Stimulated activated memory B cell treated with anti-CD40 and anti-IgM and Interleukin-4, amounts not matched to agents 10 μg/mL and 1 μg/mL and 100 μg/mL, for 72 hours (primary cell): ENCODE measurements at regions not wholly inside any gene's neighbourhood (a gene's known extent, or its start where the extent isn't known, plus 50 kb on each side); places are given as distances from the start of the nearest gene placed in this dataset.

Source experiments
- ATAC-seq: fragments of 150-1000 bp; cut with Tn5 transposase; 2 replicates; pipeline ENCODE4 v1.10.0; 2021
- H3K27ac Mint-ChIP-seq: one replicate; pipeline ENCODE4 v1.8.0; 2022; ENCODE audit warnings: mild to moderate bottlenecking, mixed read lengths
- H3K27me3 Mint-ChIP-seq: one replicate; pipeline ENCODE4 v1.8.0; 2022; ENCODE audit warnings: mixed read lengths
- H3K36me3 Mint-ChIP-seq: one replicate; pipeline ENCODE4 v1.8.0; 2022; ENCODE audit warnings: mixed read lengths
- H3K4me1 Mint-ChIP-seq: one replicate; pipeline ENCODE4 v1.8.0; 2022; ENCODE audit warnings: mixed read lengths
- H3K4me3 Mint-ChIP-seq: one replicate; pipeline ENCODE4 v1.8.0; 2022; ENCODE audit warnings: mild to moderate bottlenecking, moderate library complexity, mixed read lengths
- H3K9me3 Mint-ChIP-seq: one replicate; pipeline ENCODE4 v1.8.0; 2022; ENCODE audit warnings: mixed read lengths

DNA sequence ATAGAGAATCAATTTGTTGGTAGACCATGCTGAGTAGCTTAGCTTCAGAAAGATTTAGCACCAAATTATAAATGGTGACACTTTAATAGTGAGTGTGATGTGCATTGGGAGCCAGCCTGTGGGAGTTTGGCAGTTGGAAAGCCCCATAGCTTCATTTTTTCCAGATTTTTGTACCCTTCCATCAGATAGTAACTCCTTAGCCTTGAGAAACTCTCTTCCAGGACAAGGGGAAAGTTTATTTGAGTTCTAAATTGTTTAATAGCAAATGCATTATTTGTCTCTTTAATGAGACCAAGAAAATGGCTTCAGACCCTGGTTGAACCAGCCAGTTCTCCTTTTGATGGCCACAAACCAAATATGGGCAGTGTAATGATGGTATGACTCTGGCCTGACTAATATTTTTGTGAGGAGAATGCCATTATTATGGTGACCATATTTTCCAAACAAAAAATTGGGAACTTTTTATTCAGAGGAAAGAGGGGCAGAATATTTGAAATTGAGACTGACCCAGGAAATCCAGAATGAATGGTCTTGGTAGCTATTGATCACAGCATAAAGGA, 49.8 kb downstream of the PLCE1 start:
- Mint-ChIP-seq H3K27me3 (no peaks in the 10 kb centered on the region), H3K9me3 (no peaks in the 10 kb centered on the region), H3K27ac (no peak overlapping the region), H3K36me3 (no peaks in the 10 kb centered on the region), H3K4me3 (no peak overlapping the region), H3K4me1 (no peaks in the 10 kb centered on the region)
- ATAC-seq, result no peak

DNA sequence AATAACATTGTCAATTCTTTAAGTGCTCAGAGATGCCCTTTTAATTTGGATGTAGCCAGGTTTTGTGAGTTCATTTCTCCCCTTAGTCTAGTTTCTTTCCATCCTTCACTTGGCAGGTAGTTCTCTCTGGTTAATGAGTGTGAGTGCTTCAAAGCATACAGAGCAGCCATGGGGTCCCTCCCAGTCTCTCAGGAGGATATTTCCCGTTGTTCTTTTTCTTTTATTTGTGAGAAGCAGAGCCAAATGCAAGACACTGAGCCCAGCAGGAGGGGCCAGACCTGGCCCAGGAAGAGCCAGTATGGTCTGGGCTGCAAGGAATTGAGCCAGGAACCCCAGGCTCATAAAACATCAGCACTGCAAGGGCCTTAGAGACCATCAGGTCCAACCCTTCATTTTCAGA, 52.4 kb downstream of the PLCE1 start:
- Mint-ChIP-seq H3K36me3 (no peaks in the 10 kb centered on the region), H3K9me3 (peaks cover 3% of the 10 kb centered on the region), H3K27me3 (peaks cover 12% of the 10 kb centered on the region), H3K4me1 (no peaks in the 10 kb centered on the region), H3K4me3 (no peak overlapping the region), H3K27ac (no peak overlapping the region)
- ATAC-seq, result no peak

DNA sequence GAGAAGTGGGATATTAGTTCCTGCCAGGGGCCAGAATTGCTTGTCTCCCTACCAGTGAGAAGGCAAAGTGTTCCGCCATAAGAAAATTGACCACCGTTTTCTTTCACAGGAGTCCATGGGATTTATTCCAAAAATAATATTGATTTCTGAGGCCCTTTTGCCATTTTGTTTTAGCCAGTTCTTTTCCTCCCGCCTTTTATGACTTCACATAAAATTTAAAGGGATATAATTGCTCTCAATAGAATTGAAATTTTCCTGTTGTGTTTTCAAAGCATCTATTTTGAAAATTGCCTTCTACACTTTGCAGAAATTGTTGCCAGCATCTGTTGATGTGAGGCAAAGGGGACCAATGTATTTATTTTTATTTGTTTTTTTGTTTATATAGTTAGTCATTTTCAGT, 53.6 kb downstream of the PLCE1 start:
- Mint-ChIP-seq H3K27me3 (peaks cover 12% of the 10 kb centered on the region), H3K9me3 (peaks cover 3% of the 10 kb centered on the region), H3K4me1 (no peaks in the 10 kb centered on the region), H3K27ac (no peak overlapping the region), H3K4me3 (no peak overlapping the region), H3K36me3 (no peaks in the 10 kb centered on the region)
- no peak for ATAC-seq

DNA sequence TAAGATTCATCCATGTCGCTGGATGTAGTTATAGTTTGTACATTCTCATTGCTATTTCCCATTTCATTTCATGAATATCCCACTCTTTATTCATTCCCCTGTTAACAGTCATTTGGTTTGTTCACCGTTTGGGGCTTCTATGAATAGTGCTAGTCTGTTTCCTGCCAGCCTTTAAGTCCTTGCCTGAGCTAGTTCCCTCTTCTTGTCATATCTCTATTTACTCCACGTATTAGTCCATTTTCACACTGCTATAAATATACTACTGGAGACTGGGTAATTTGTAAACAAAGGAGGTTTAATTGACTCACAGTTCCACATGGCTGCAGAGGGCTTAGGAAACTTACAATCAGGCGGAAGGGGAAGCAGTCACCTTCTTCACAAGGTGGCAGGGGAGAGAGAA, 56.2 kb downstream of the PLCE1 start:
- Mint-ChIP-seq H3K27me3 (peaks cover 12% of the 10 kb centered on the region), H3K9me3 (peaks cover 3% of the 10 kb centered on the region)
- ATAC-seq, result no peak

DNA sequence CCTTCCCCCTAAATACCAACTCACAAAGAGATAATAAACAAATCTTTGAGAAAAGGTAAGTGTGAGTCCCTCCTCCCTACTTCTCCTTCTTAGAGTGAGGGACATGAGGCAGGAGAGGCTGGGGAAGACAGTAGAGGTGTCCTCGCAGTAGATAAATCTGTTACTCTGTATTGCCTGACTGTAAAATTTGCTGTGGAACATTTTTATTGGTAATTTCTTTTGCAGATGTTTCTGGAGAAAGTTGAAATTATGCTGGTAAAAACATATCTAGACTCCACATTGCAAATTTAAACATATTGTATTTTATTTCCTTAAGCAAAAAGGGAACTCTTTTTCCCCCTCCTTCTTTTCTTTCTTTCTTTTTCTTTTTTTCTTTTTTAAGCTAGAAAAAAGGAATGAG, 58.5 kb downstream of the PLCE1 start:
- ATAC-seq, result no peak
- Mint-ChIP-seq H3K36me3 (no peaks in the 10 kb centered on the region), H3K4me1 (no peaks in the 10 kb centered on the region), H3K4me3 (no peak overlapping the region), H3K27me3 (peaks cover 12% of the 10 kb centered on the region), H3K27ac (no peak overlapping the region), H3K9me3 (peaks cover 3% of the 10 kb centered on the region)

More for the DNA sequence above, 56.2 kb downstream of the PLCE1 start:
- no peaks in the 10 kb centered on the region for H3K4me1 Mint-ChIP-seq
- H3K4me3 Mint-ChIP-seq, result no peak overlapping the region
- H3K27ac Mint-ChIP-seq, result no peak overlapping the region
- H3K36me3 Mint-ChIP-seq, result no peaks in the 10 kb centered on the region

DNA sequence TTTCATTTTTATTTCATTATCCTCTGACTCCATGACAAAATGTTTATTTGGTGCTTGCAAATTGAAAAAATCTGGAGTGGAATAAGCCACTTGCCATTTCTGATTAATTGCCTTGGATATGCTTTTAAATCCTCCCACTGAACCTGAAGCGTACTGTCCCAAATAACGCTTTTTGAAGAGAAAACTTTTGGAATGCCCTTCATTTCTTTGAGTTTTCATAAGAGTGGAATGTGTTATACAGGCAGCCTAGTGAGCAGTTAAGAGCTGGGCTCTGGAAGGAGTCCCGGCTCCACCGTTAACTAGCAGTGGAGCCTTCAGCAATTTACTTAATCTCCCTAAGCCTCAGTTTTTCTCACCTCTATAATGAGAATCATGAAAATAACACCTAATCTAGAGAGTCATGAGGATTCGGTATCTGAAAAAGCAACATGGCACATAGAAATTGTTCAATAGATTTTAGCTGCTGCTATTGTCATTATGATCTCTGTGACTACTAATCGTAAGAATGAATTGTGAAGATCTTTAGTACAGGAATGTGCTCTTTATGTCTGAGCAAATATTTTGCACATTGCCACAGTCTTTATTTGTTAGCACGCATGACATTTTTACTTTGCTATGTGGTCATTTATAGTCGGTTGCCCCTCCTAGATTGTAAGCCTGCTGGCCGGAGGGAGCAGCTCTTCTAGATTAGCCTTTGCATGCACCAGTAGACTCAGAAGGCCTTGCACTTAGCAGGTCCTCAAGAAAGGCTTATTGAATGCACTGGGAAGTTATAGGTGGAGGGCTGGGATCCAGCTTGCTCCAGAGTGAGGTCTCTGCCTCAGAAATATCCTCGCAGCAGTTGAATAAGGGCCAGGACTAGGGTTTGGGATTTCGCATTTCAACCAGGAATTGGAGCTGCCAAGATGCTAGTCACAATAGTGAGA, 59.4 kb downstream of the PLCE1 start:
- Mint-ChIP-seq H3K4me3 (no peak overlapping the region), H3K27ac (no peak overlapping the region), H3K4me1 (no peaks in the 10 kb centered on the region), H3K27me3 (peaks cover 12% of the 10 kb centered on the region), H3K9me3 (peaks cover 3% of the 10 kb centered on the region), H3K36me3 (no peaks in the 10 kb centered on the region)
- no peak for ATAC-seq

DNA sequence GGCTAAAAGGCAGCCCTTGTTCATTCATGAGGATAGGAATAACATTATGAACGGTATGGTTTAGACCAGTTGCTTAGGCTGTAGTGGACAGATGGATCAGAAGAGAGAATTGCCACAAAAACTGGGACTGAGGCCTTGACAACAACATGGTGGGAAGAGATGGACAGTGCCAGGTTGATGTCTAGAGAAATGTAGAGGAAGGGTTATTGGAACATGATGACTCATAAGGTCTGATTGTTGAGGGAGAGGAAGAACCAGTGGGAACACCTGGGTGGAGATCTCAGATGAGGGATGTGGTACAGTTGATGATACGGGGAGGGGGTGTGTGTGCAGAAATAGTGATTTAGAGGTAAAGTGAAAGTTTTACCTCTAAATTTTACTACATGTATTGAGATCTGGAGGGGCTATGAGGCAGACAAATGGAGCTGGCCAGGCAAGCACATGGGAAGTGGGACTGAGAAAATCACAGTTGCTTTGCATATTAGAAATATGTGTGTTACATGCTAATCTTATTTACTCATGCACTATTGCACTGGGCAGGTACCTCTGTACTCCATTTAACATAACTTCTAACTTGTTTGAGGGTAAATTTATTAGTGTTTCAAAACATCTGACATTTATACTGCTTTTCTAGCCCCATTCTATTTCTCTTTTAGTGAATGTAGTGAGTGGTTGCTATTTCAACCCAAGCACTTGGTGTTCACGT, 65.6 kb downstream of the PLCE1 start:
- no peak for ATAC-seq
- Mint-ChIP-seq H3K36me3 (no peaks in the 10 kb centered on the region), H3K4me1 (no peaks in the 10 kb centered on the region), H3K4me3 (no peak overlapping the region), H3K9me3 (no peaks in the 10 kb centered on the region), H3K27me3 (no peaks in the 10 kb centered on the region), H3K27ac (no peak overlapping the region)

DNA sequence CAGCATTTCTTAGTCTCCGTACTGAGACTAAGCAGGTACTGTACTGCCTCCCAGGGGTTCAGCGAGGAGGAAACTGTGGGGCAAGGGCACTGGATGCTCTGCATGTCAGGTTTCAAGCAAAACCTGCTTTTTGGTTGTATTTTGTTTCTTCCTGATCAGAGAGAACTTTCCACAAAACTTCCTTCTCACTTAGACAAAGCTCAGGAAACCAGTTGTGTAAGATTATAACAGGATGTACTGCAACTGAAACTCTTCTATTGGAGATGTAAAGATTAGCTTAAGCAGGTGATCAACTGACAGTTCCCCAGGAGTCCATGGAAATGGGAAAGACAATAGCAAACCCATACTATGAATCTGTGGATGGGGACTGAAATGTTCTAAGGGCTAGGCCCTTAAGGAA, 67.3 kb downstream of the PLCE1 start:
- Mint-ChIP-seq H3K9me3 (no peaks in the 10 kb centered on the region), H3K27ac (no peak overlapping the region), H3K27me3 (no peaks in the 10 kb centered on the region), H3K36me3 (no peaks in the 10 kb centered on the region), H3K4me1 (no peaks in the 10 kb centered on the region), H3K4me3 (no peak overlapping the region)
- no peak for ATAC-seq

DNA sequence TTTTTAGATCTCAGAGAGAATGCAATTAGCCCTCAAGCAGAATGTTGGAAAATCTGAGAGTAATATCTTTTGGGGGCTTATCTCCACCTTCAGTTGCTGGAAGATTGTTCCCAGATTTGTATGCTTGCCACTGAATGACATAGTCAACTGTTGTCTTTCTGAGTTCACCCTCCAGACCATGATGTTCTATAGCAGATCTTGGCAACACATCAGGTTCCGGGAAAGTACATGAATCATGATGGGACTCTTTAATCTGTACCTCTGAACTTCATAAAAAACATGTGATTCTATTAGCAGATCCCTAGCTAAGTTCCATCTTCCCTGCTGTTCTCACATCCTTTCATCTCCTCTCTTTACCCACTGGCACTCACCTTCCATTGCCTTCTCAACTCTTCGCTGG, 68.9 kb downstream of the PLCE1 start:
- H3K36me3 Mint-ChIP-seq, result no peaks in the 10 kb centered on the region

DNA sequence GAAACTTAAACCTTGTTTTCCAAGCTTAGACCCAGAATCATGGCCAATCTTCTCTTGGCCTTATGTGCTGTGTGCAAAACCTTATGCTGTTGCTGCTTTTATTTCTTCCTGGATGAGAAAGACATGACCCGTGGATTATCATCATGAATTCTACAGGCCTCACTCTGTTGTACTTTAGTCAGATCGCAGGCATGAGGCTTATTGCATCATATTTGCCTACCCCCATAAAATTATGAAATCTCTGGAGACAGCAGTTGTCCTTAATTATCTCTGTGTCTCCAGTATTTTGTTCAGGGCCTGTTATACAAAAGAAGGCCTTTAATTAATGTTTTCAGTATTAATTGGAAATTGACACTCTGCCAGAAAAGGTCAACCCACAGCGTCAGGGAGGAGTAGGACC, 71.6 kb downstream of the PLCE1 start:
- Mint-ChIP-seq H3K36me3 (no peaks in the 10 kb centered on the region), H3K4me1 (no peaks in the 10 kb centered on the region), H3K27ac (no peak overlapping the region), H3K4me3 (no peak overlapping the region), H3K27me3 (peaks cover 2% of the 10 kb centered on the region), H3K9me3 (no peaks in the 10 kb centered on the region)
- no peak for ATAC-seq

More for the DNA sequence above, 68.9 kb downstream of the PLCE1 start:
- no peak for ATAC-seq
- no peaks in the 10 kb centered on the region for H3K27me3 Mint-ChIP-seq
- no peak overlapping the region for H3K4me3 Mint-ChIP-seq
- H3K4me1 Mint-ChIP-seq, result no peaks in the 10 kb centered on the region
- H3K27ac Mint-ChIP-seq, result no peak overlapping the region
- H3K9me3 Mint-ChIP-seq, result no peaks in the 10 kb centered on the region

DNA sequence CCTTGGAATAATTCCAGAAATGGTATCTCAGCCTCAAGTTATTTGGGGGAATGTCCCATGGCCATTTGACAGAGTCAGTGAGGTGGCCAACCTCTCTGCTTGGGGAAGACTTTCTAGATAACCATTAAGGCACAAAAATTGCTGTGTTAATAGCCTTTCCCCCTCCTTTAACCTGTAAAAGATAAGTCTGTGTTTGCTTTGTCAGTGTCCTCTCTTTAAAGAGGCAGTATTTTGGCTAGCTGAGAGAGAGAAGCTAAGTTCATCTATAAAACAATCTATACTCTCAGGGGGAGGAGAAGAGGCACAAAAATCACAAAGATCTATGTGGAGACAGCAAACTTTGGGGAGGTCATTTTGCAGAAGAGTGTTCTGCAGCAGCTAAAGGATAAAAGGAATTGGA, 72.1 kb downstream of the PLCE1 start:
- no peaks in the 10 kb centered on the region for H3K9me3 Mint-ChIP-seq
- no peak for ATAC-seq
- H3K4me1 Mint-ChIP-seq, result no peaks in the 10 kb centered on the region
- peaks cover 6% of the 10 kb centered on the region for H3K27me3 Mint-ChIP-seq
- H3K36me3 Mint-ChIP-seq, result no peaks in the 10 kb centered on the region
- H3K27ac Mint-ChIP-seq, result no peak overlapping the region
- H3K4me3 Mint-ChIP-seq, result no peak overlapping the region

DNA sequence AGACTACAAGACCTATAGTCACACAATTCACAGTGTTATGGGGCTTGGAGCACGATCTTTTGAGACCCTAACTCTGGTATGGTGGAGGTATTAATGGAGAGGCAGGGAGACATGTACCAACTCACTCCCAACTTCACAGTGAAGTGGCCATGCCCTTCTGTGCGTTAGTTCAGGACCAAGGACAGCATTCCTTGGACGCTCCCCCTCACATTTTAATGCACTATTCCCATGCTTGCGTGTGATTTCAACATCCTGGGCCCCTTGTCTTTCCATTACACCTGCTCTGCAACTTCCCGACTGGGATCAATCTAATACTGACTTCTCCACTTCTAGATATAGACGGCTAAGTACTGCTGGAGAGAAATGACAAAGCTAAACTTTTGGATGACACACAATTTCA, 72.7 kb downstream of the PLCE1 start:
- ATAC-seq, result no peak
- H3K27ac Mint-ChIP-seq, result no peak overlapping the region
- peaks cover 12% of the 10 kb centered on the region for H3K27me3 Mint-ChIP-seq

DNA sequence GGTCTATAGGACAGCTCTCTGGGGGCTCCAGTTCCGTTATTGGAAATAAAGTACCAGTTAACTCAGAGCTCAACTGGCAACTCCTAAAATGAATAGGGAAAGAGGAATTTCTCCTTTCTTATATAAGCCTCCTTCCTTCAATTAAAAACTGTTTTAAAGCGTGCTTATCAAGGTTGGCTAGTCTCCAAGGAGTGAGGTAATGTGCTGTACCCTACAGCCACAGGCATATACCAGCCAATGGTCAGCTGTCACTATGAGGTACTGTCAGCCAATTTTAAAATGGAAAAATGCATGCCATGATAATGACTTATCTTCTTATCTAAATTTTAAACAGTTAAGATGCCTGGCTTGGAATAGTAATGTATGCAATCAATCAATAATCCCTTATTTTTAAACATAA, 76.2 kb downstream of the PLCE1 start:
- no peaks in the 10 kb centered on the region for H3K36me3 Mint-ChIP-seq

More for the DNA sequence above, 72.7 kb downstream of the PLCE1 start:
- no peaks in the 10 kb centered on the region for H3K4me1 Mint-ChIP-seq
- no peaks in the 10 kb centered on the region for H3K36me3 Mint-ChIP-seq
- no peaks in the 10 kb centered on the region for H3K9me3 Mint-ChIP-seq
- no peak overlapping the region for H3K4me3 Mint-ChIP-seq

DNA sequence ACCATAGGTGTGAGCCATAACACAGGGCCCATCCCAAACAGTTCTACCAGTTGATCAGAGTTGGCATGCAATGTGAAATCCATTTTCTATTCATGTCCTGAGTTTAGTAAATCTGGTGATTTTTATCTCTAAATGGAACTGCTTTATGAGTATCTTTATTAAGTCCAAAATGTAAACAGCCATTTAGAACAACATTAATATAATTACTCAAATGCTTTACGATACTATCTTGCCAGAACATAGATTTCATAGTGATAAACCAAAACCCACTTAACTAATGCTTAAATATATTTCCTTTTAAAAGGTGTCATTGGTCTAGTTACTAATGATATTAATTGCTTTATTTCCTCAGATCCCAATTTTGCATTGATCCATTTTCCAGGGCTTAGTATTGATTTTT, 80.7 kb downstream of the PLCE1 start:
- Mint-ChIP-seq H3K9me3 (no peaks in the 10 kb centered on the region), H3K4me3 (no peak overlapping the region), H3K27ac (no peak overlapping the region), H3K4me1 (no peaks in the 10 kb centered on the region), H3K27me3 (peaks cover 31% of the 10 kb centered on the region), H3K36me3 (no peaks in the 10 kb centered on the region)
- no peak for ATAC-seq

More for the DNA sequence above, 76.2 kb downstream of the PLCE1 start:
- Mint-ChIP-seq H3K9me3 (no peaks in the 10 kb centered on the region), H3K4me1 (no peaks in the 10 kb centered on the region), H3K27me3 (peaks cover 31% of the 10 kb centered on the region), H3K27ac (no peak overlapping the region), H3K4me3 (no peak overlapping the region)
- ATAC-seq, result no peak

DNA sequence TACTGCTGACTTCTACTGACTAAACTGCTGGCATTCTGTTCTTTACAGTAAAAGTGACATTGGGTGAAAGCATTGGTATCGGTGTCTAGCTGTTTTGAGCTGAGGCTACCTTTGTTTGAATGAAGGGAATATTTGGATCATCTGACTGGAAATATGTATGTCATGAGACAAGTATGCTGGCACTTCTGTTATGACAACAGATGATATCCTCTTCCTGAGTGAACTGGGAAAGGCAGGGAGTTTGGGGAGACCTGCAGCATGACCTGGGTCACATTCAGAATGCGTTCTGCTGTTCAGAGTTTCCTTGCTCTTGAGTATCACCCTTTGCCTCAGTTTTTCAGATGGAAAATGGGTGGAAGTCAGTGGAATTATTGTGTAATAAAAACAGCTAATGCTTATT, 81.8 kb downstream of the PLCE1 start:
- Mint-ChIP-seq H3K27me3 (peaks cover 38% of the 10 kb centered on the region), H3K27ac (no peak overlapping the region), H3K4me3 (no peak overlapping the region), H3K4me1 (no peaks in the 10 kb centered on the region), H3K36me3 (no peaks in the 10 kb centered on the region), H3K9me3 (no peaks in the 10 kb centered on the region)
- ATAC-seq, result no peak
